SHP77 (cell line): ENCODE measurements at regions not wholly inside any gene's neighbourhood (a gene's known extent, or its start where the extent isn't known, plus 50 kb on each side); places are given as distances from the start of the nearest gene placed in this dataset.
A peak's percentile ranks its signal among the peaks of the same experiment; 100 is the strongest.

Experiments
- DNase-seq, 2 experiments: peaks; one replicate each; lab custom pipeline; 2025; lab: John Stamatoyannopoulos, UW

GRCh38 chr12:132439333-132439904 lies 50.5 kb upstream of the FBRSL1 start:
- DNase-seq: no peak

- DNase-seq: no peak
These were observed 51.2 kb upstream of the FBRSL1 start for GRCh38 chr12:132438726-132439125.

GRCh38 chr12:132437943-132438700 lies 51.8 kb upstream of the FBRSL1 start:
- peak; percentile 28 to 82 for DNase-seq

- DNase-seq: peak in 1 of 2 experiments; percentile 61
These were observed 52.6 kb upstream of the FBRSL1 start for GRCh38 chr12:132437252-132437932.

- DNase-seq: no peak
These were observed 53.1 kb upstream of the FBRSL1 start for GRCh38 chr12:132436791-132437251.

- DNase-seq: no peak
These were observed 54.3 kb upstream of the FBRSL1 start for GRCh38 chr12:132435486-132436187.

- peak; percentile 19 to 54 for DNase-seq
These were observed 56.1 kb upstream of the FBRSL1 start for GRCh38 chr12:132433641-132434395.

GRCh38 chr12:132432721-132433577 lies 57.0 kb upstream of the FBRSL1 start:
- no peak for DNase-seq

- no peak for DNase-seq
These were observed 57.7 kb upstream of the FBRSL1 start for GRCh38 chr12:132432126-132432705.

GRCh38 chr12:132430838-132431774 lies 58.8 kb upstream of the FBRSL1 start:
- DNase-seq: peak; percentile 38 to 76

- DNase-seq: peak; percentile 95 to 99
These were observed 59.9 kb upstream of the FBRSL1 start for GRCh38 chr12:132429946-132430643.

- peak; percentile 84 for DNase-seq
These were observed 60.4 kb upstream of the FBRSL1 start for GRCh38 chr12:132429602-132429945.

GRCh38 chr12:132428936-132429601 lies 60.9 kb upstream of the FBRSL1 start:
- peak; percentile 84 for DNase-seq

GRCh38 chr12:132427999-132428935 lies 61.7 kb upstream of the FBRSL1 start:
- DNase-seq: peak in 1 of 2 experiments; percentile 67

GRCh38 chr12:132427174-132427768 lies 62.7 kb upstream of the FBRSL1 start:
- peak; percentile 36 to 52 for DNase-seq
